Epithelial cell of proximal tubule (primary cell): ENCODE measurements at regions not wholly inside any gene's neighbourhood (a gene's known extent, or its start where the extent isn't known, plus 50 kb on each side); places are given as distances from the start of the nearest gene placed in this dataset.
A peak's percentile ranks its signal among the peaks of the same experiment; 100 is the strongest.

Experiments
- DNase-seq: peaks from one replicate; pipeline ENCODE4 v3.0.0-alpha.2; 2011; ENCODE audit warnings: low read depth
- H3K4me3 ChIP-seq: 2 replicates; pipeline ENCODE4 v1.5.1; 2011; ENCODE audit warnings: low read depth, mild to moderate bottlenecking, low read length
- TF ChIP-seq, protein P1 (sequence below): conservative IDR thresholded peaks from 2 replicates; pipeline ENCODE4 v1.5.1; 2012; ENCODE audit warnings: low read depth, mild to moderate bottlenecking, low read length

DNA sequence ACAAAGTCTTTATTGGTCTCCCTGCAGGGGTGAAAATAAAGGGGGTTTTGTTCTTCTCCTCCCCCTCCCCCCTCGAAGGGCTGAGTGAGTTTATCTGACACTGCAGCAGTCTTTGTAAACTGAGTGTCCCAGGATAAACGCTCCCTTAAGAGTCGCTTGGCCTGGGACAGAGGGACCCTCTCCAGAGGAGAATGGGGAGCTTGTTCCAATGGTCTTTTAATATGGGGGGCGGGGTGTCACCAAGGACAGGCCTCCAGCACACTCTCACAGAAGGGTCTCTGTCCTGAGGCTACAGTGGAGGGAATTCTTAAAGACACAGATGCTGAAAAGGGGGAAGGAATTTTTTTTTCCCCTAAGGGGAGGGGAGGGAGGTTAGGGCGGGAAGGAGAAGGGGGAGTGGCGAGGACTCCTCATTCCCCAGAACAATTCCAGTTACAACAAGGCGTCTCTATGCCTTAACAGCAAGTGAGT is 455.5 kb downstream of the SOX9 start:
- TF ChIP-seq, protein P1, sequence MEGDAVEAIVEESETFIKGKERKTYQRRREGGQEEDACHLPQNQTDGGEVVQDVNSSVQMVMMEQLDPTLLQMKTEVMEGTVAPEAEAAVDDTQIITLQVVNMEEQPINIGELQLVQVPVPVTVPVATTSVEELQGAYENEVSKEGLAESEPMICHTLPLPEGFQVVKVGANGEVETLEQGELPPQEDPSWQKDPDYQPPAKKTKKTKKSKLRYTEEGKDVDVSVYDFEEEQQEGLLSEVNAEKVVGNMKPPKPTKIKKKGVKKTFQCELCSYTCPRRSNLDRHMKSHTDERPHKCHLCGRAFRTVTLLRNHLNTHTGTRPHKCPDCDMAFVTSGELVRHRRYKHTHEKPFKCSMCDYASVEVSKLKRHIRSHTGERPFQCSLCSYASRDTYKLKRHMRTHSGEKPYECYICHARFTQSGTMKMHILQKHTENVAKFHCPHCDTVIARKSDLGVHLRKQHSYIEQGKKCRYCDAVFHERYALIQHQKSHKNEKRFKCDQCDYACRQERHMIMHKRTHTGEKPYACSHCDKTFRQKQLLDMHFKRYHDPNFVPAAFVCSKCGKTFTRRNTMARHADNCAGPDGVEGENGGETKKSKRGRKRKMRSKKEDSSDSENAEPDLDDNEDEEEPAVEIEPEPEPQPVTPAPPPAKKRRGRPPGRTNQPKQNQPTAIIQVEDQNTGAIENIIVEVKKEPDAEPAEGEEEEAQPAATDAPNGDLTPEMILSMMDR, result no peak
- DNase-seq, result no peak
- no peak overlapping the region for H3K4me3 ChIP-seq

DNA sequence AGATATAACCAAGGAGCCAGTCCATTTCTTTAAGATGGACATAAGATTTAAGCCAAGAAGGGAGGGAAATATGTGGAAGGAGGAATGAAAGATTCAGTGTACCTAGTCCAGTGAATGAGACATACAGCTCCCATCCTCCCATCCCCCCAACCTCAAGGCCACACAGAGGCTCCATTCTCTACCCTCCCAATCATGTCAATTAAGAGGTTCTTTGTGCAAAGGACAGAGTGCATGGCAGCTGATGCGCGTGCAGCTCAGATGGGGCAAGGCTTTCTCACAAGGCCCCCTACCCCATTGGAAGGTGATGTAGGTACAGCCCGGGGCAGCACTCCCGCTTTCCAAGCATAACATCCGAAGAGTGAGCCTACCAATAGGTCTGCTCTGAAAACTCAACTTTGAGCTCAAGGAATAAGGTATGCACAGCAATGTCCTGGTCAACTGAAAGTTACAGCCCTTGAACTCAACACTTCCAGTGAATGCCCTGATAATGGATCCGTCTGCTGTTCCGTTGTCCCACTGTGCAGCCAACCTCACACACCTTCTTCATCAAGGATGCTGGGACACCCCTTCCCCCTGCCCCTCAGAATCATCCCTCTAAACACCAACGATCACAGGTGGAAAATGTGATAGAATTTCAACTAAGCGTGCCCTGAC is 458.1 kb downstream of the SOX9 start:
- TF ChIP-seq, protein P1, result no peak
- no peak for DNase-seq
- no peak overlapping the region for H3K4me3 ChIP-seq

GRCh38 chr17:72579990-72580320 is 459.1 kb downstream of the SOX9 start:
- no peak overlapping the region for H3K4me3 ChIP-seq
- DNase-seq, result no peak
- TF ChIP-seq, protein P1, result no peak

GRCh38 chr17:72580321-72581127 is 459.7 kb downstream of the SOX9 start:
- TF ChIP-seq, protein P1, result no peak
- no peak overlapping the region for H3K4me3 ChIP-seq
- DNase-seq, result no peak

DNA sequence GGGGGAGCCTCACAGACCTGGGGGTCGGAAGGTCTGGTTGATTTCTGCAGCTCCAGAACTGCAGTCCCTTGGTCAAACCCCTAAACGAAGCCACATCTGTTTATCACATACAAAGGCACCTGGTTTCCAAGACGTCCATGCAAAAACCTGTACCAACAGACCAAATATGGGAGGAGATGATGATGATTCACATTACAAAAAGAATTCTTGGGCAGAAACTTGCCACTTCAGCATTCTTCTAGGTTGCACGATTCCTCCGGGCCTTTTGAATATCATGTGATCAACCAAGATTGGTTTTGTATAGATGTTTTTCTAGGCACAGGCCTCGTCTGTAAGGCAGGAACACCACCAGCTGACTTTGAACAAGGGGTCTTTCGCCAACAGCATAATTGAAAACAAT is 466.3 kb downstream of the SOX9 start:
- no peak for DNase-seq
- TF ChIP-seq, protein P1, result no peak
- H3K4me3 ChIP-seq, result no peak overlapping the region

DNA sequence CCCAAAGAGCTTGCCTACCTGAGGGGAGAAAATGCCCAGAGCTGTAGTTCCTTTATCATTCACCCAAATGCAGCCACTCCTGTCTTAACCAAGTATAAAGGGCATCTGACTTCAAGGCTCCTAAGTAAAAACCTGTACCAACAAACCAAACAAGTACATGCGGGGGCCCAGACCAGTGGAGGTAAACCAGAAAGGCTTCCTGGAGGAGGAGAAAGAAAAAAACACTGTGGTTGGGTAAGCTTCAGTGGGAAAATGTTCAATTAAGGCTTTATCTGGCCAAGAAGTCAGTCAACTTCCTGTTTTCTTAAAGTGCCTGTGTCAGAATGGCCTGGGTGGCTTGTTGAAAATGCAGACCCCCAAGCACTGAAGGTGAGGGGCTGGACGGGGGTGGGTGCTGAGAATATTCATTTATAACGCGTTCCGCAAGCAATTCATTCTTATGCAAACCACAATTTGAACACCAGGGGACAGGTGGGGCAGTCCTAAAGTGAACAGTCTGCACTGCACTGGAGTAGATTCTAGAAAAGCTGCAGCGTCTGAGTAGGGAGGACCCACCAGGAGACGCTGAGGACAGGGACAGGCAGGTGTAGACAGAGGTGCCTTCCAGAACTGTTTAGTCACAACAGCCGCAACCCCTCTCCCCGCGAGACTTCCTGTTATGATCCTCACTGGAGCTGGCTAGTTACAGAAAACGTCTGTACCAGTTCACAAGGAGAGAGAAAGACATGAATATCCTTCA is 467.1 kb downstream of the SOX9 start:
- DNase-seq, result no peak
- peak overlapping the region; percentile 99 for H3K4me3 ChIP-seq

More for the DNA sequence above, 467.1 kb downstream of the SOX9 start:
- TF ChIP-seq, protein P1, result peak; percentile 25
